Left cardiac atrium (tissue), 4 donors: ENCODE measurements at regions not wholly inside any gene's neighbourhood (a gene's known extent, or its start where the extent isn't known, plus 50 kb on each side); places are given as distances from the start of the nearest gene placed in this dataset.
A peak's percentile ranks its signal among the peaks of the same experiment; 100 is the strongest.

Experiments
- ATAC-seq, 2 donors: fragments of 200-7000 bp; cut with Tn5 transposase; one replicate each; pipeline ENCODE4 v1.9.1; 2020; ENCODE audit warnings: mild to moderate bottlenecking in 2 of 2, moderate library complexity in 2 of 2
- DNase-seq: peaks from one replicate; pipeline ENCODE4 v3.0.0-alpha.2; 2020
- intact Hi-C, 2 donors: fragments of 100-400 bp; cut with DNase I; formaldehyde crosslinking; loops; one replicate each; pipeline versions ENCODE4 v1.14.1 to v1.15.1; 2022 to 2023
- donor health status: DM: no; HTN: yes; CAD: no.
- donor health status: DM: no; HTN: yes; CAD: no; lungs with severe emphysema.
- donor health status: DM: yes; HTN: yes; CAD: no.
- donor health status: Dilated cardiomyopathy.

GRCh38 chr7:22008683-22009082 lies 63.0 kb upstream of the CDCA7L start:
- ATAC-seq (no peak), DNase-seq (no peak)
- intact Hi-C loops, result loop anchor here in 1 of 2 donors (10.0 kb wide), 2 partner anchors 154 to 234 kb away; no protein-coding TSS in a partner anchor

GRCh38 chr7:22008087-22008486 lies 62.4 kb upstream of the CDCA7L start:
- intact Hi-C loops, result loop anchor here in 1 of 2 donors (10.0 kb wide), 2 partner anchors 153 to 233 kb away; no protein-coding TSS in a partner anchor
- no peak for DNase-seq
- no peak for ATAC-seq

GRCh38 chr7:22005151-22005550 lies 59.5 kb upstream of the CDCA7L start:
- intact Hi-C loops, result loop anchor here in 1 of 2 donors (10.0 kb wide), 2 partner anchors 150 to 230 kb away; no protein-coding TSS in a partner anchor
- DNase-seq (no peak), ATAC-seq (no peak)

- intact Hi-C loops, result loop anchor here in 1 of 2 donors (10.0 kb wide), 2 partner anchors 148 to 228 kb away; no protein-coding TSS in a partner anchor
These were observed 57.0 kb upstream of the CDCA7L start for GRCh38 chr7:22002726-22003125.

GRCh38 chr7:22001345-22002004 lies 55.8 kb upstream of the CDCA7L start:
- ATAC-seq, result peak; percentile 74 to 87

More at GRCh38 chr7:22002726-22003125, 57.0 kb upstream of the CDCA7L start:
- ATAC-seq (no peak), DNase-seq (no peak)

GRCh38 chr7:21999896-22000295 lies 54.2 kb upstream of the CDCA7L start:
- no peak for ATAC-seq
- no peak for DNase-seq
- intact Hi-C loops, result loop anchor here in 1 of 2 donors (10.0 kb wide), 3 partner anchors 145 to 745 kb away; no protein-coding TSS in a partner anchor

More at GRCh38 chr7:22001345-22002004, 55.8 kb upstream of the CDCA7L start:
- intact Hi-C loops, result loop anchor here in 1 of 2 donors (10.0 kb wide), 2 partner anchors 147 to 227 kb away; no protein-coding TSS in a partner anchor
- no peak for DNase-seq

GRCh38 chr7:21996641-21997040 lies 50.9 kb upstream of the CDCA7L start:
- no peak for DNase-seq
- intact Hi-C loops, result loop anchor here in 1 of 2 donors (10.0 kb wide), 1 partner anchor 742 kb away; no protein-coding TSS in a partner anchor
- no peak for ATAC-seq
